PC-9 (cell line): ENCODE measurements at regions not wholly inside any gene's neighbourhood (a gene's known extent, or its start where the extent isn't known, plus 50 kb on each side); places are given as distances from the start of the nearest gene placed in this dataset.

Experiments
- BruUV-seq: library from RNA; stranded (reverse); fragments of 400-500 nt; replicated peaks from 2 replicates; lab custom pipeline; 2021; lab: Mats Ljungman, UMichigan
- CTCF ChIA-PET: fragments of 300-600 bp; sonication (Branson Sonifier 250); formaldehyde crosslinking; loops from one replicate; lab custom pipeline; 2022; ENCODE audit warnings: antibody characterized with exemption; lab: Charles Lee
- POLR2A ChIA-PET: fragments of 300-600 bp; sonication (Branson Sonifier 250); formaldehyde crosslinking; loops from one replicate; lab custom pipeline; 2022; ENCODE audit warnings: antibody characterized with exemption; ENCODE audit not compliant: unreplicated experiment; lab: Charles Lee
- DNase-seq, 2 experiments: peaks; one replicate each; pipeline versions ENCODE4 v3.0.0 to v3.0.0-alpha.2; 2015 to 2022; ENCODE audit warnings: mixed read lengths in 1 of 2
- H2AFZ ChIP-seq: fragments of 200-600 bp; sonication (generic); 2 replicates; pipeline ENCODE4 v1.8.1; 2017; ENCODE audit warnings: antibody characterized with exemption
- H3F3A ChIP-seq: fragments of 200-600 bp; sonication (generic); 2 replicates; pipeline ENCODE4 v1.8.1; 2017; ENCODE audit warnings: antibody characterized with exemption, mild to moderate bottlenecking, low read depth; ENCODE audit not compliant: insufficient read depth
- H3K27ac ChIP-seq: fragments of 200-600 bp; sonication (generic); 2 replicates; pipeline ENCODE4 v1.6.1; 2016; ENCODE audit warnings: mixed run types
- H3K27me3 ChIP-seq: fragments of 200-600 bp; sonication (generic); 2 replicates; pipeline ENCODE4 v1.6.1; 2016; ENCODE audit warnings: low read depth, mixed run types; ENCODE audit not compliant: insufficient read depth
- H3K36me3 ChIP-seq: fragments of 200-600 bp; sonication (generic); 2 replicates; pipeline ENCODE4 v1.6.1; 2016; ENCODE audit warnings: low read depth, mixed run types
- H3K4me1 ChIP-seq: fragments of 200-600 bp; sonication (generic); replicated peaks from 2 replicates; pipeline ENCODE4 v1.6.1; 2016; ENCODE audit warnings: mixed run types; ENCODE audit not compliant: insufficient read depth
- H3K4me2 ChIP-seq: fragments of 200-600 bp; sonication (generic); 2 replicates; pipeline ENCODE4 v1.6.1; 2017; ENCODE audit warnings: mixed run types
- H3K4me3 ChIP-seq: fragments of 200-600 bp; sonication (generic); 2 replicates; pipeline ENCODE4 v1.6.1; 2016; ENCODE audit warnings: mixed run types
- H3K79me2 ChIP-seq: fragments of 200-600 bp; sonication (generic); 2 replicates; pipeline ENCODE4 v1.6.1; 2017; ENCODE audit warnings: low read depth, mixed run types
- H3K9me2 ChIP-seq: fragments of 200-600 bp; sonication (generic); 2 replicates; pipeline ENCODE4 v1.8.1; 2017; ENCODE audit warnings: mild to moderate bottlenecking; ENCODE audit not compliant: insufficient read depth
- H3K9me3 ChIP-seq: fragments of 200-600 bp; sonication (generic); 2 replicates; pipeline ENCODE4 v1.8.1; 2016; ENCODE audit warnings: low read depth; ENCODE audit not compliant: insufficient read depth
- H4K20me1 ChIP-seq: fragments of 200-600 bp; sonication (generic); 2 replicates; pipeline ENCODE4 v1.8.1; 2017; ENCODE audit not compliant: insufficient read depth
- EZH2 ChIP-seq: fragments of 200-600 bp; sonication (generic); IDR thresholded peaks from 2 replicates; pipeline ENCODE4 v1.8.0; 2017; ENCODE audit warnings: antibody characterized with exemption, low read depth
- intact Hi-C: fragments of 100-400 bp; cut with micrococcal nuclease; formaldehyde crosslinking; loops from one replicate; pipeline ENCODE4 v1.10.0; 2022; ENCODE audit not compliant: unreplicated experiment
- TF ChIP-seq, protein P1 (sequence below): fragments of 200-600 bp; sonication (generic); conservative IDR thresholded peaks from 2 replicates; pipeline ENCODE4 v1.6.1; 2017; ENCODE audit warnings: mixed run types, antibody characterized with exemption, mild to moderate bottlenecking, moderate library complexity

DNA sequence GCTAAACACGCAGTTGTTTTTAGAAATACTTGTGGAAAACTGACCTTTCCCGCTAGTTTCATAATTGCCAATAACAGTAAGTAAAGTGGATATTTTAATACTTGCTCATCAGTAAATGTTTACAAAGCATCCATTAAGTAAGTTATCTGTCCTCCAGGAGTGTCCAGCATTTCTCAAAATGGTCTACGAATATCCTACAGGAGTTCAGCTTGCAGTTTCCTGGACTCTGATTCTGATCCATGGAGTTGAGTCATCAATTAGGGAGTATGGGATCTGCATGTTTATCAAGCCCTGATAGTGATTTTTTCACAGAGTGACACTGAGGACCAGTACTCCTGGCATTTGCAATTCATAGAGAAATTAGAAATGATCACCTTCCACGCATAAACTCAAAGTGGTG is 325.2 kb upstream of the AADAT start:
- no peaks in the 10 kb centered on the region for H4K20me1 ChIP-seq
- no peaks in the 10 kb centered on the region for H3K27me3 ChIP-seq
- H3F3A ChIP-seq: no peaks in the 10 kb centered on the region
- H3K79me2 ChIP-seq: no peaks in the 10 kb centered on the region
- intact Hi-C loops: no loop called here
- H3K9me3 ChIP-seq: no peaks in the 10 kb centered on the region
- POLR2A ChIA-PET: no interaction called here
- H3K4me1 ChIP-seq: no peaks in the 10 kb centered on the region
- no TSS peak for BruUV-seq
- CTCF ChIA-PET: no interaction called here
- DNase-seq: no peak
- H3K36me3 ChIP-seq: no peaks in the 10 kb centered on the region
- H3K4me2 ChIP-seq: no peak overlapping the region
- H2AFZ ChIP-seq: no peak overlapping the region
- H3K9me2 ChIP-seq: no peaks in the 10 kb centered on the region
- H3K4me3 ChIP-seq: no peak overlapping the region
- no peak for TF ChIP-seq EZH2
- TF ChIP-seq, protein P1, sequence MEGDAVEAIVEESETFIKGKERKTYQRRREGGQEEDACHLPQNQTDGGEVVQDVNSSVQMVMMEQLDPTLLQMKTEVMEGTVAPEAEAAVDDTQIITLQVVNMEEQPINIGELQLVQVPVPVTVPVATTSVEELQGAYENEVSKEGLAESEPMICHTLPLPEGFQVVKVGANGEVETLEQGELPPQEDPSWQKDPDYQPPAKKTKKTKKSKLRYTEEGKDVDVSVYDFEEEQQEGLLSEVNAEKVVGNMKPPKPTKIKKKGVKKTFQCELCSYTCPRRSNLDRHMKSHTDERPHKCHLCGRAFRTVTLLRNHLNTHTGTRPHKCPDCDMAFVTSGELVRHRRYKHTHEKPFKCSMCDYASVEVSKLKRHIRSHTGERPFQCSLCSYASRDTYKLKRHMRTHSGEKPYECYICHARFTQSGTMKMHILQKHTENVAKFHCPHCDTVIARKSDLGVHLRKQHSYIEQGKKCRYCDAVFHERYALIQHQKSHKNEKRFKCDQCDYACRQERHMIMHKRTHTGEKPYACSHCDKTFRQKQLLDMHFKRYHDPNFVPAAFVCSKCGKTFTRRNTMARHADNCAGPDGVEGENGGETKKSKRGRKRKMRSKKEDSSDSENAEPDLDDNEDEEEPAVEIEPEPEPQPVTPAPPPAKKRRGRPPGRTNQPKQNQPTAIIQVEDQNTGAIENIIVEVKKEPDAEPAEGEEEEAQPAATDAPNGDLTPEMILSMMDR: no peak
- H3K27ac ChIP-seq: no peak overlapping the region

DNA sequence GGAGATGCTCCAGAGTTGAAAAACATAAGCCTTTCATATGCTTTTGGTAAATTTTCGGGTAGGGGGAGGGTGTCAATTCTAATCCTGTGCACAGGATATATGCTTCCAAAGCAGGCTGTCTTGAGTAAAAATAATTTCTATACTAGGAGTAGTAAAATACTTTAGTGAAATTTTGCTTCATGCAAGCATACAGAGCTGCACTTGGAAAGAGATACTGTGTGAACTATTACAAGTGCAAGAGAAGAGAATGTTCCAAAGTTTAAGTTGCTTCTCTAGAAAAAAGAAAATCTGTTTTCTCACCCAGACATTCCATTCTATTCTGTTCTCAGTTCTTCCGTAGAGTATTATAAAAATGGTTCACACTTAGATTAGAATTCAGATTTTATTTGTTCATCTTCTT is 324.6 kb upstream of the AADAT start:
- no peak overlapping the region for H3K4me2 ChIP-seq
- no peak overlapping the region for H3K27ac ChIP-seq
- no peaks in the 10 kb centered on the region for H3K9me2 ChIP-seq
- no peaks in the 10 kb centered on the region for H3K27me3 ChIP-seq
- no peak overlapping the region for H3K4me3 ChIP-seq
- ChIA-PET POLR2A (no interaction called here), CTCF (no interaction called here)
- no peaks in the 10 kb centered on the region for H3K36me3 ChIP-seq
- H3F3A ChIP-seq: no peaks in the 10 kb centered on the region
- no TSS peak for BruUV-seq
- DNase-seq: no peak
- H4K20me1 ChIP-seq: no peaks in the 10 kb centered on the region
- intact Hi-C loops: no loop called here
- H3K9me3 ChIP-seq: no peaks in the 10 kb centered on the region
- no peaks in the 10 kb centered on the region for H3K79me2 ChIP-seq
- H3K4me1 ChIP-seq: no peaks in the 10 kb centered on the region
- TF ChIP-seq EZH2: no peak
- TF ChIP-seq, protein P1: no peak
- H2AFZ ChIP-seq: no peak overlapping the region

DNA sequence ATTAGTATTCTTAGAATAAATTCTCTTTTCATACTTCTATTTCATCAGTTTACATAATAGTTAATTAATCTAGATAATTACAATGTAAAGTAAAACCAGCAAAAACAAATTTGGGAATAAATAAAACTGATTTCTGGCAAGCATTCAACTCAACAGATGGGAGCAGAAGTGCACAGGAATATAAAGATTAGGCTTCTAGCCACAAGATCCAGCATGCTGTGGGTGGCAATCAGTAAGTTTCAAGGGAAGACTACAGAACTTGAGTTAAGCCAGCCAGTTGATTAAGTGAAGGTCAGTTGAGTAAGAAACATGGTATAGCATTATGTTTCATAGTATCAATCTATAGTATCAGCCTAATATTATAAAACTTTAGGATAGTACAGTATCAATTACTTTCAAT is 324.2 kb upstream of the AADAT start:
- Histone ChIP-seq H3K9me2 (no peaks in the 10 kb centered on the region), H3K4me2 (no peak overlapping the region), H4K20me1 (no peaks in the 10 kb centered on the region), H3F3A (no peaks in the 10 kb centered on the region), H2AFZ (no peak overlapping the region), H3K27ac (no peak overlapping the region), H3K36me3 (no peaks in the 10 kb centered on the region), H3K4me3 (no peak overlapping the region), H3K9me3 (no peaks in the 10 kb centered on the region), H3K4me1 (no peaks in the 10 kb centered on the region), H3K79me2 (no peaks in the 10 kb centered on the region), H3K27me3 (no peaks in the 10 kb centered on the region)
- intact Hi-C loops: no loop called here
- BruUV-seq: no TSS peak
- ChIA-PET CTCF (no interaction called here), POLR2A (no interaction called here)
- TF ChIP-seq, protein P1: no peak
- TF ChIP-seq EZH2: no peak
- DNase-seq: no peak
